Skin of body (tissue), 1 donor: ENCODE measurements at regions not wholly inside any gene's neighbourhood (a gene's known extent, or its start where the extent isn't known, plus 50 kb on each side); places are given as distances from the start of the nearest gene placed in this dataset.

Source experiments
- DNase-seq: peaks from one replicate; lab custom pipeline; 2025; lab: John Stamatoyannopoulos, UW

DNA sequence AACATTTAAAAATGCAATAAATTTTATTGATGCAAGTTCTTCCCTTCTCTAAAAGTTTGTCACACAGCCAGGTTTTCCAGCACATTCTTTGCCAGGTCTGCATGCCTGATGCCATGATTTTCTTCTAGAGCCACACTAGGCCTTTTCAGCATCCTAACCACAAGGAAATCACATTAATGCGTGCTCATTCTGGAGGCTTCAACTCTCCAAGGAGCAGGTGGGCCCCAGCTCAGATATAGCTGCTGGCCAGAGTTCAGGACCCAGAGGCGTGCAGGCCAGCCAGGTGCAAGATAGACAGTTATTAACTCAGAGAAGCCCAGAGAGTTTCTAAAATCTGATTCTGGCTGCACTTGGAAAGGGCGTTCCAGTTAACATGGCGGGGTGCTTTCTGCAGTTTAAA lies 124.5 kb upstream of the MAF start:
- DNase-seq = no peak

- DNase-seq = no peak
Measured at GRCh38 chr16:79723583-79724168, 123.1 kb upstream of the MAF start.

GRCh38 chr16:79721270-79721669 lies 120.7 kb upstream of the MAF start:
- DNase-seq = peak; percentile 33

GRCh38 chr16:79717333-79718137 lies 117.0 kb upstream of the MAF start:
- no peak for DNase-seq

DNA sequence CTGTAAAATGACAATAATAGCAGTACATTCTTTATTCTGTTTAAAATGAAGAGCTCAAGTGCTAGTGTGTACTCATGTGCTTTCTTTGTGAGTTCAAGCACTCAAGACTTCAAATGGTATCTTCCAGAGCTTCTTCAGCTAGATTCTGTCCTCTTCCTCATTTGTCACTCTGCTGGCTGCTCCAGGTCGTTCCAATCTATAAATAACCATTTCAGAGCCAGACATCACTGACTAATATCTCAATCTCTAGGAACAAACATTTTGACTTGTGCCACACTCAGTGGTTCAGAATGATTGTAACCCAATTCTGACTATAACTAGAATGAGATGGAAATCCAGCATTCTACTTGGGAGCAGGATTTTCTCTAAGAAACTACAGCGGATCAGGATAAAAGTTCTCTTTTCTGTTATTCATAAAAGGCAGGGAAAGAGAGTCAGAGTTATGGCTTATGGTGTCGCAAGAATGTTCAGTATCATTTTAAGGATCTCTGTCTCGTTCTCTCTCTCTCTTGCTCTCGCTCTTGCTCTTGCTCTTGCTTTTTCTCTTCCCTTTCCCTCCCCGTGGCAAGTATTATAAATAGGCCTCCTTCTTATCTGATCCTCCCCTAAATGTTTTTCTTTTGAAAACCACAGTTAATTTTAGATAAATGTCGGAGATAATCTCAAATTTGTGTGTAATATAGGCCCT lies 116.3 kb upstream of the MAF start:
- no peak for DNase-seq

DNA sequence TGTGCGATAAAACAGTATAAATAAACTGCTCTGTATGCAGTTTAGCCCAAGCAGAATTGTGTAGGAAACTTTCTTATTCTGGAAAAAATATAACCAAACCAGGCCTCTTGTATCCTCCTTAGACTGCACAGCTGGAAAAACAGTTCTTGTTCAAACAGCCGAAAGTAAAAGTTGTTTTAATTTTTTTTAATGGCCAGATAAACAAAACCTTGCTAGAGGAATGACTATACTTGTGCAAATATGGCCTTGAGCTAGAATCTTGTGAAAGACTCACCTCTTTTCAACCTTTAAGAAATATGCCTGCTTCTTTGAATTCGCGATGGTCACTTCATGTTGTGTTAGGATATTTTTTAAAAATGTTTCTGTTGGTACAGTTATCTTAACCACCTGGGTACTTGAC lies 114.5 kb upstream of the MAF start:
- DNase-seq = no peak

GRCh38 chr16:79714440-79714839 lies 113.9 kb upstream of the MAF start:
- no peak for DNase-seq

- no peak for DNase-seq
Measured at GRCh38 chr16:79713609-79714309, 113.2 kb upstream of the MAF start.

GRCh38 chr16:79712276-79712675 lies 111.7 kb upstream of the MAF start:
- DNase-seq = no peak

DNA sequence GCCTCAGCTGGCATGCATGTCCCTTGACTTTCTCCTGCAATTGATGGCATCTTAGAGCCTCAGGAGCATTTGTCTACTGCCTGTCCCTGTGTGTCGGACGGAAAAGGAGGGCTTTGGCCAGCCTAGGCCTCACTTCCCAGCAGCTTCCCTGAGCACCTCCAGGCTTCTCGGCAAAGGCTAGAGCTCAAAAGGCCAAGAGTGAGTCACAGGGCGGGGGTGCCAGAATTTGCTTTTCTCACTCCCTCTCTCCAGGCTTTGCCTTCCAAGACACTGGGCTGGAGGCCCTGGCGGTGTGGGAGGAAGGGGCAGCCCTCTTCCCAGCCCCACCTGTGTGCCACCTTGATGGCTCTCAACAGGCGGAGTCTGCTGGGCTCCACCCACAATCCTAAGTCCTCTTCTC lies 107.3 kb upstream of the MAF start:
- DNase-seq = no peak

DNA sequence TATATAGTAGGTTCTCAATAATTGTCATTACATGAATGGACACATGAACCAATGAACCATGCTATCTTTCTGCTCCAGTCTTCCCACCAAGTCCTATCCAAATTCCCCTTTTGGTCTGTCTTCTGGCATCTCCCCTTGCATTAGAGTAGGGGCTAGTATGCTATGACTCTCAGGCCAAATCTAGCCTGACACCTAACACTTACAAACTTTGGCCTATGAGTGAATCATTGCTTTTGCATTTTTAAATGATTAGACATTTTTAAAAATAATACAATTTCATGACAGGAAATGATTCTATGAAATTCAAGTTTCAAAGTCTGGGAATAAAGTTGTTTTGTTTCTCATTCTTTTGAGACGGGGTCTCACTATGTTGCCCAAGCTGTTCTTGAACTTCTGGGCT lies 102.5 kb upstream of the MAF start:
- DNase-seq = no peak

DNA sequence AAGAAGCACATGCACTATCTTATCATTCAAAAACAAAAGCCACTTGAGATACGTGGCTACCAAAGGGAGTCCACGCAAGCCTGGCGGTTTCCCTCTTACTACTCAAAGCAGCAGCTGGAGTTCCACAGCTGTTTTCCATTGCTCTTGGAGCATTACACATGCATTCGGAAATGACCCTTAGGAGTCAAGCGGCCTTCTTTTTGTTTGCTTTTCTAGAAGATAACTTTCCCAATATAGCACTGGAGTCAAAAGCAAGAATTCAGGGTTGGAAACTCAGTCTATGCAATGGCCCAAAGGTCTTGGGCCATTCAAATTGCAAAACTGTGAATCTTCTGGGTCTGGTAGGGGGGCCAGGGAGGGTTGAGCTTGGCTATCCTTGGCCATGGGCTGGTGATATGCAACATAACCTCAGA lies 97.8 kb upstream of the MAF start:
- DNase-seq = no peak

DNA sequence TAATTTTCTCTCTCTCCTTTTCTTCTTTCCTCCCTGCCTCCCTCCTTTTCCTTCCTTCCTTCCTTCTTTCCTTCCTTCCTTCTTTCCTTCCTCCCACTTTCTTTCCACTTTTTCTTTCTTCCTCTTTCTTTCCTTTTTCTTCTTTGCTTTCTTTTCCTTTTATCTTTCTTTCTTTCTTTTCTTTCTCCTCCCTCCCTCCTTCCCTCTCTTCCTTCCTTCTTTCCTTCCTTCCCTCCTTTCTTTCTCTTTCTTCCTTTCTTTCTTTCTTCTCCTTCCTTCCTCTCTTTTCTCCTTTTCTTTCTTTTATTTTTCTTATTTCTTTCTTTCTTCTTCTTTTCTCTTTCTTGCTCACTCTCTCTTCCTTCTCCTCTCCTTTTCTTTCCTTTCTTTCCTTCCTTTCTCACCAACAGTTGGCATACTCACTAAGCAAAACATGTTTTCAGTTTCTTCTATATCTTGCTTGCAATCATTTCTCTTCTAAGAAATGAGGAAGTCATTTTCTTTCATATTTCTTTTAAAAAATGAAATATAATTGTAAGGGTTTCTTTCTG lies 97.1 kb upstream of the MAF start:
- DNase-seq = no peak

DNA sequence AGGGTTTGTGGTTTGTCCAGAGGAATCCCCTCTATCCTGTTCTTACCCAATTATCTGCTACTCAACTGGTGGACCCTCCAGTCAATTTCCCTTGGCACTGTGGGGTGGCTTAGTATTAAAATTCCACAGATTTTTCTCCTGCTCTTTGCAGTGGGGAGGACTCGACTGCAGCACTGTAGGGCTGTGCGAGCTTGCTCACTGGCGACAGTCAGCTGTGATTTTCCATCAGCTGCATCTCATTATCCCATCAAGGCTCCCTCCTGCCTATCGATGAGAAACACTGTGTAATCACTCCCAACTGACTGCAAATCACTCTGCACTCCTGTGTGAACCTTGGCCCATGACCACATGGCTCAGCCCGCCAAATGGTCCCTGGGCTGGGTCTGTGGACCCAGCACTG lies 90.5 kb upstream of the MAF start:
- DNase-seq = peak; percentile 76

DNA sequence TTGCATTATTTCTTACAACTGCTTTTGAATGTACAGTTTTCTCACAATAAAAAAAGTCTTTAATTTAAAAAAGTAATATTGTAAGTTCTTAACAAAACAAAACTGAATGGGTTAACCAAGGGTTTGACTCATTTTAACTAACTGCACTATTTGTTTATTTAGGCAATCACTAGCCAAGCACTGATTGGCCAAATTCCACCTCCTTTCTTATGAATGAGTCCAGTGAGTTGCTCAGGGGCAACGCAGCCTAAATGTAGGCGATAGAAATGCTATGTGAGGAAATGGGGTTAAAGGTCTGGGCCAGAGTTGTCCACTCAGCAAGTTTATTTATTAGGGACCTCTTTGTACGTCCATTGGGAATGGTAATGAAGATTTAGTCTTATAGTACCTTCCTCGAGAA lies 89.6 kb upstream of the MAF start:
- no peak for DNase-seq

DNA sequence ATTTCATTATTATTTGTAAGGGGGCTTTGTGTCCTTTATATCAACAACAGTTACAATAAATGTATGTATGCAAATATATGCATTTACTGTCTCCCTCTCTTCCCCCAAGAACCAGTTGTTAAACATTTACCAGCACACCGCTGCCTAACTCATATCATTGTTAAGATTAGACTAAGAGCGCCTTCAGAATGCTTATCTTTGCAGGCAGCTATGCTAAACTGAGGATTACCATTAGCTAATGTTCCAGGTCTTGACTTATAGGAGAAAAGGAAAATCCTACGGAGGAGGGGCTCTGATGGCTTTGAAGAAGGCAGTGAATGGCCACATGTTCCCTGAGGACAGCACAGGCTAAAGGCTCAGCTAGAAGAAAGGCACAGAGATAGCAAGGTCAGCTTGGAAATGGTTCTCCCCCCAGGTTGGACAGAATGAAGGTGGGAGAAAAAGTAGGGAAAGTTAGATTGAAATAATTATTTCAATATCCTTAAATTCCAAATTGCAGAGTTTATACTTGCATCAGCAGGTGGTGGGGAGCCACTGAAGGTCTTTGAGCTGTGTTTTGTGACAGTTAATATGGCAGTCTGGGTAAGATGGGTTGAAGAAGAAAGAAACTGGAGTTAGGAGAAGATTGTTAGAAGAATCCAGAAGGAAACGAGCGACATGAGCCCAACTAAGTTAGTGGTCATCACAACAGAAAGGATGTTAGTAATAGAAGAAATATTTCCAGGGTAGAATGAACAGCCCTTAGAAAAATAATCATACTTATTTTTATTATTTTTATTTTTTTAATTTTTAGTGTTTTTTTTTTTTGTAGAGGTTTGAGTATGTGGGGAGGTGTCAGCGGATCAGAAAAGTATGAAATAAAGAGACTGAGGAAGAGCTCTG lies 87.0 kb upstream of the MAF start:
- DNase-seq = no peak

- no peak for DNase-seq
Measured at GRCh38 chr16:79685871-79686270, 85.3 kb upstream of the MAF start.

DNA sequence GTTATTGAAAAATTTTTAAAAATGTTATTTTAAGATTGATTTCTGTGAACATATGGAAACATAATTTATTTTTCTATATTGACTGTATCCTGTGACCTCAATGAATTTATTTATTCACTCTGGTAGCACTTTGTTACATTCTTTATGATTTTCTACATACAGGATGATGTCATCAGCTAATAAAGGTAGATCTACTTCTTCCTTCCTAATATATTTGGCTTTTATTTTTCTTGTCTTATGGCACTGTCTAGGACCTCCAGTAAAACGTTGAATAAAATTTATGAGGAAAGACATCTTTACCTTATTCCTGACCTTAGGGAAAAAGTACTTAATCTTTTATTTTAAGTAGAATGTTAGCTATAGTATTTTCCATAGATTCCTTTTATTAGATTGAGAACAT lies 78.8 kb upstream of the MAF start:
- no peak for DNase-seq

DNA sequence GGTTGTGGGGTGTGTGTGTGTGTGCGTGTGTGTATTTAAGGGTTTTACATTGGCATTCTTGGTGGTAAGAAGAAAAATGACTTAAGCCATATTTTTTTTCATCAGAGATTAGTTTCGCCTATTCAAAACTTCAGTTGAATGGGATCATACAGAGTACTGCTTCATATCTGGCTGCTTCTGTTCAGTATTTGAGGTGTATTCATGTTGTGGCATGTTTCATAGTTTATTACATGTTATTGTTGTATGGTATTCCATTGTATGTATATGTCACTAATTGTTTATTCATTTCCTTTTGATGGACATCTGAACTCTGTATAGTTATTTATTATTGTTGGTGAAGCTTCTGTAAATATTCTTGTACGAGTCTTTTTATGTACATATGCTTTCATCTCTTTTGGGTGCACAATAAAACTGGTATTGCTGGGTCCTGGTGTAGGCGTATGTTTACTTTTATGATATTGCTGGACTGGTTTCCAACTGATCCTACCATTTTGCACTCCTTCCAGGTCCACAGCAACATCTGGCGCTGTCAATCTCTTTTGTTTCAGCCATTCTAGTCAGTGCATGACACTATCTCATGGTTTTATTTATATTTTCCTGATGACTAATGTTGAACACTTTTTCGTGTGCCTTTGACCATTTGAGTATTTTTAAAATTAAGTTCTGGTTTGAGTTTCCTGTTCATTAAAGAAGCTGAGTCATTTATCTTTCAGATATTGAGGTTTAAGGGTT lies 77.4 kb upstream of the MAF start:
- no peak for DNase-seq

DNA sequence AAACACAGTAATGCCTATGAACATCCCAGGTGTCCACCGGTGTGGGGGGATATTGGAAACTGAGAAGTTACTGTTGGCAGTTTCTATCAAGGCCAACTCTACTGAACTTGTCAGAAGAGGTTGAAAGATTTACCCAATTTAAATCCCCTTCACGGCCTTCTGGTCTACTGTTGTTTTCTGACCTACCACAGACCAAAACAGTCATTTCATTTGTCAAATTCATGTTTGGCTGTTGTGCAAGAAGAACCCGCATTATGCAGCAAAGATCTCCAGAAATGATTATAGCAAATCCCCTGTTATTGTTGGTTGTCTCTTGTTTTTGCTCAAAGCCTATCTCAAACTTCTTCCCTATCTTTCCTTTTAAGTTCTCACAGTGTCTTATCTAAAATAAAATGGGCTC lies 73.1 kb upstream of the MAF start:
- DNase-seq = no peak
